ENCODE measurements at regions not wholly inside any gene's neighbourhood (a gene's known extent, or its start where the extent isn't known, plus 50 kb on each side); places are given as distances from the start of the nearest gene placed in this dataset.

GRCh38 chr5:89513299-89514044, 630.5 kb upstream of the MEF2C start:
- H3K9me3 ChIP-seq (ENCODE audit: control insufficient read depth, low read depth, low read length) = no peaks in the 10 kb centered on the region
- H3K27ac ChIP-seq (ENCODE audit: low read length) = no peak overlapping the region
- H3K4me1 ChIP-seq (ENCODE audit: control insufficient read depth, insufficient read depth, low read length) = no peaks in the 10 kb centered on the region
- H3K4me3 ChIP-seq (ENCODE audit: low read length) = no peak overlapping the region
- no peaks in the 10 kb centered on the region for H3K27me3 ChIP-seq (ENCODE audit: control insufficient read depth, insufficient read depth, low read length)
- no peaks in the 10 kb centered on the region for H3K36me3 ChIP-seq (ENCODE audit: control insufficient read depth, insufficient read depth, low read length)
- WGBS (ENCODE audit: insufficient coverage, low lambda C conversion rate) = no CpG with 5 or more reads among the region's 3 CpGs
- no peak for DNase-seq

- Histone ChIP-seq H3K36me3 (ENCODE audit: control insufficient read depth, insufficient read depth, low read length) (no peaks in the 10 kb centered on the region), H3K4me1 (ENCODE audit: control insufficient read depth, insufficient read depth, low read length) (no peaks in the 10 kb centered on the region), H3K4me3 (ENCODE audit: low read length) (no peak overlapping the region), H3K27ac (ENCODE audit: low read length) (no peak overlapping the region), H3K27me3 (ENCODE audit: control insufficient read depth, insufficient read depth, low read length) (no peaks in the 10 kb centered on the region), H3K9me3 (ENCODE audit: control insufficient read depth, low read depth, low read length) (no peaks in the 10 kb centered on the region)
- DNase-seq = no peak
- no CpG with 5 or more reads among the region's 1 CpG for WGBS (ENCODE audit: insufficient coverage, low lambda C conversion rate)
These were observed 621.1 kb upstream of the MEF2C start for GRCh38 chr5:89504051-89504450.

DNA sequence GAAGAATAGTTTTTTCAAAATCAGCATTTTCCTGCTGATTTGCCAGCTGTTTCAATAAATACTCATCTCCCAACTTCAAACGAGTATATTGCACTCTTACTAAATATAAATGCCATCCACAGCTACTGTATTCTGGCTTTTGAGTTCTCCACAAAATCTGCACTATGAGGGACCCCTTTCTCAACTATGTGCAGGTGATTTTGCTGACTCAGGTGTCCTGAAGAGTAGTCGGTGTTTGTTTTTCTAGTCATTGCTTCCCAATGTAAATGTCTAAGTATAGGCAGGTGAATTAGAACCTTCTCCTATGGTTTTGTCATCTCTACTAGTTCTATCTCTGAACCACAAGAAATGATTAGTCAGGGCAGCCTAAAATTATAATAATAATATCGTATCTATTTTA, 616.8 kb upstream of the MEF2C start:
- no peak overlapping the region for H3K27ac ChIP-seq (ENCODE audit: low read length)
- H3K27me3 ChIP-seq (ENCODE audit: control insufficient read depth, insufficient read depth, low read length) = no peaks in the 10 kb centered on the region
- no peaks in the 10 kb centered on the region for H3K36me3 ChIP-seq (ENCODE audit: control insufficient read depth, insufficient read depth, low read length)
- DNase-seq = no peak
- no peaks in the 10 kb centered on the region for H3K9me3 ChIP-seq (ENCODE audit: control insufficient read depth, low read depth, low read length)
- WGBS (ENCODE audit: insufficient coverage, low lambda C conversion rate) = 100% methylated on average over 1 of the region's 3 CpGs
- no peak overlapping the region for H3K4me3 ChIP-seq (ENCODE audit: low read length)
- H3K4me1 ChIP-seq (ENCODE audit: control insufficient read depth, insufficient read depth, low read length) = no peaks in the 10 kb centered on the region

- no peaks in the 10 kb centered on the region for H3K4me1 ChIP-seq (ENCODE audit: control insufficient read depth, insufficient read depth, low read length)
- no peaks in the 10 kb centered on the region for H3K9me3 ChIP-seq (ENCODE audit: control insufficient read depth, low read depth, low read length)
- H3K36me3 ChIP-seq (ENCODE audit: control insufficient read depth, insufficient read depth, low read length) = no peaks in the 10 kb centered on the region
- H3K4me3 ChIP-seq (ENCODE audit: low read length) = no peak overlapping the region
- no peaks in the 10 kb centered on the region for H3K27me3 ChIP-seq (ENCODE audit: control insufficient read depth, insufficient read depth, low read length)
- no CpG with 5 or more reads among the region's 4 CpGs for WGBS (ENCODE audit: insufficient coverage, low lambda C conversion rate)
- no peak overlapping the region for H3K27ac ChIP-seq (ENCODE audit: low read length)
- DNase-seq = no peak
These were observed 615.7 kb upstream of the MEF2C start for GRCh38 chr5:89498699-89499098.

GRCh38 chr5:89493414-89493813, 610.4 kb upstream of the MEF2C start:
- no CpG with 5 or more reads among the region's 1 CpG for WGBS (ENCODE audit: insufficient coverage, low lambda C conversion rate)
- Histone ChIP-seq H3K9me3 (ENCODE audit: control insufficient read depth, low read depth, low read length) (no peaks in the 10 kb centered on the region), H3K36me3 (ENCODE audit: control insufficient read depth, insufficient read depth, low read length) (no peaks in the 10 kb centered on the region), H3K4me3 (ENCODE audit: low read length) (no peak overlapping the region), H3K27me3 (ENCODE audit: control insufficient read depth, insufficient read depth, low read length) (no peaks in the 10 kb centered on the region), H3K27ac (ENCODE audit: low read length) (no peak overlapping the region), H3K4me1 (ENCODE audit: control insufficient read depth, insufficient read depth, low read length) (no peaks in the 10 kb centered on the region)
- DNase-seq = no peak

GRCh38 chr5:89484962-89485361, 602.0 kb upstream of the MEF2C start:
- H3K4me3 ChIP-seq (ENCODE audit: low read length) = no peak overlapping the region
- WGBS (ENCODE audit: insufficient coverage, low lambda C conversion rate) = no CpG with 5 or more reads among the region's 1 CpG

DNA sequence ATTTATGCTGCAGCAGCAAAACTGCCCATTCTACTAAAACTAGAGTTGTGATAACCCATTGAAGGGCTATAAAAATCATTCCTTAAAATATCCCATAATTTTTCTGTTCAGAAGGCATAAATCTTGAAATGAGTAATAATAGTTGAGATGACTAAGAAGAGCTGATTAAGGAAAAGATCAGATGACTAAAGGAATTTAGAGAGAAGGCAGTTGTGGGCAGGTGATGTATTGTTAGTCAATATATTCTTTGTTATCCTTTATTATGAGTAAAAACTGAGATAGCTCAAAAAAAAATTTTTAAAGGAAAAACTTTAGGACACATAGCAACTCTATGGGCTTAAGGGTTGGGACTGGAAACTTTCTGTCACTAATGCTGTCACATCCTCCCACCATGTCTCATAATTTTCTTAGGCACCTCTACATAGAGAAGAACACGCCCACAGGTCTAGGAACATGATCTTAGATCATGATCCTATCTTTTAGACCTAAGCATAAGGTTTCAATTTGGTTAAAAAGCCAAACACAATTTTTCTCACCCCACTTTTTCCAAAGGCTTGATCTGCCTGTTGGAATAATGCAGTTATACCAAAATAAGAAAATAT, 597.5 kb upstream of the MEF2C start:
- Histone ChIP-seq H3K4me3 (ENCODE audit: low read length) (no peak overlapping the region), H3K27me3 (ENCODE audit: control insufficient read depth, insufficient read depth, low read length) (no peaks in the 10 kb centered on the region), H3K9me3 (ENCODE audit: control insufficient read depth, low read depth, low read length) (no peaks in the 10 kb centered on the region), H3K27ac (ENCODE audit: low read length) (no peak overlapping the region), H3K36me3 (ENCODE audit: control insufficient read depth, insufficient read depth, low read length) (no peaks in the 10 kb centered on the region), H3K4me1 (ENCODE audit: control insufficient read depth, insufficient read depth, low read length) (no peaks in the 10 kb centered on the region)
- DNase-seq = no peak
- 100% methylated on average over 1 of the region's 1 CpG for WGBS (ENCODE audit: insufficient coverage, low lambda C conversion rate)

More at GRCh38 chr5:89484962-89485361, 602.0 kb upstream of the MEF2C start:
- no peak overlapping the region for H3K27ac ChIP-seq (ENCODE audit: low read length)
- no peaks in the 10 kb centered on the region for H3K36me3 ChIP-seq (ENCODE audit: control insufficient read depth, insufficient read depth, low read length)
- no peaks in the 10 kb centered on the region for H3K4me1 ChIP-seq (ENCODE audit: control insufficient read depth, insufficient read depth, low read length)
- no peak for DNase-seq
- no peaks in the 10 kb centered on the region for H3K9me3 ChIP-seq (ENCODE audit: control insufficient read depth, low read depth, low read length)
- H3K27me3 ChIP-seq (ENCODE audit: control insufficient read depth, insufficient read depth, low read length) = no peaks in the 10 kb centered on the region

- no peaks in the 10 kb centered on the region for H3K36me3 ChIP-seq (ENCODE audit: control insufficient read depth, insufficient read depth, low read length)
These were observed 595.9 kb upstream of the MEF2C start for GRCh38 chr5:89478851-89479250.

DNA sequence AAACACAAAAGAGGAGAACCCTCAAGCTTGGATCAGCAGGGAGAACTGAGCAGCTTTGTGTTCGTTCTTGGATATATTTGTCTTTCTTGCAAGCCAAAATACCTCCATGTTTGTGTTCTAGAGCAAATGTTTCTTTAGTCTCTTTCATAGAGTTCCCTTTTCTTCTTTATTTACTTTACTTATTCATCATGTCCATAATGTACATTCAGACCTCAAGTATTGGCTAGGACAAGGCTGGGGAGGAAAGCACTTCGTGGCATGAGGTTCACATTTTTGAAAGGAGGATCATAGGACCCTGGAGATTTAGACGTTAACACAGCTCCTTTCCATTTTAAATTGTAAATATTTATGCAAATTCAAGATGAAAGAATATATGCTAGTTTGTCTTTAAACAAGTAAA, 590.2 kb upstream of the MEF2C start:
- WGBS (ENCODE audit: insufficient coverage, low lambda C conversion rate) = no CpG with 5 or more reads among the region's 3 CpGs
- Histone ChIP-seq H3K4me1 (ENCODE audit: control insufficient read depth, insufficient read depth, low read length) (no peaks in the 10 kb centered on the region), H3K36me3 (ENCODE audit: control insufficient read depth, insufficient read depth, low read length) (no peaks in the 10 kb centered on the region), H3K27me3 (ENCODE audit: control insufficient read depth, insufficient read depth, low read length) (no peaks in the 10 kb centered on the region), H3K27ac (ENCODE audit: low read length) (no peak overlapping the region), H3K4me3 (ENCODE audit: low read length) (no peak overlapping the region), H3K9me3 (ENCODE audit: control insufficient read depth, low read depth, low read length) (no peaks in the 10 kb centered on the region)
- no peak for DNase-seq

More at GRCh38 chr5:89478851-89479250, 595.9 kb upstream of the MEF2C start:
- no peaks in the 10 kb centered on the region for H3K9me3 ChIP-seq (ENCODE audit: control insufficient read depth, low read depth, low read length)
- no peaks in the 10 kb centered on the region for H3K4me1 ChIP-seq (ENCODE audit: control insufficient read depth, insufficient read depth, low read length)
- H3K4me3 ChIP-seq (ENCODE audit: low read length) = no peak overlapping the region
- no CpG with 5 or more reads among the region's 1 CpG for WGBS (ENCODE audit: insufficient coverage, low lambda C conversion rate)
- no peak for DNase-seq
- H3K27me3 ChIP-seq (ENCODE audit: control insufficient read depth, insufficient read depth, low read length) = no peaks in the 10 kb centered on the region
- no peak overlapping the region for H3K27ac ChIP-seq (ENCODE audit: low read length)

GRCh38 chr5:89471541-89471940, 588.6 kb upstream of the MEF2C start:
- H3K9me3 ChIP-seq (ENCODE audit: control insufficient read depth, low read depth, low read length) = no peaks in the 10 kb centered on the region
- no peaks in the 10 kb centered on the region for H3K4me1 ChIP-seq (ENCODE audit: control insufficient read depth, insufficient read depth, low read length)
- H3K36me3 ChIP-seq (ENCODE audit: control insufficient read depth, insufficient read depth, low read length) = no peaks in the 10 kb centered on the region
- DNase-seq = no peak
- WGBS (ENCODE audit: insufficient coverage, low lambda C conversion rate) = 100% methylated on average over 1 of the region's 1 CpG
- no peaks in the 10 kb centered on the region for H3K27me3 ChIP-seq (ENCODE audit: control insufficient read depth, insufficient read depth, low read length)
- H3K4me3 ChIP-seq (ENCODE audit: low read length) = no peak overlapping the region
- H3K27ac ChIP-seq (ENCODE audit: low read length) = no peak overlapping the region

GRCh38 chr5:89471115-89471514, 588.1 kb upstream of the MEF2C start:
- Histone ChIP-seq H3K36me3 (ENCODE audit: control insufficient read depth, insufficient read depth, low read length) (no peaks in the 10 kb centered on the region), H3K27ac (ENCODE audit: low read length) (no peak overlapping the region), H3K4me3 (ENCODE audit: low read length) (no peak overlapping the region), H3K9me3 (ENCODE audit: control insufficient read depth, low read depth, low read length) (no peaks in the 10 kb centered on the region), H3K4me1 (ENCODE audit: control insufficient read depth, insufficient read depth, low read length) (no peaks in the 10 kb centered on the region), H3K27me3 (ENCODE audit: control insufficient read depth, insufficient read depth, low read length) (no peaks in the 10 kb centered on the region)
- no peak for DNase-seq

Data from large intestine (tissue), 3 donors.